OCI-LY1 (cell line): ENCODE measurements at regions not wholly inside any gene's neighbourhood (a gene's known extent, or its start where the extent isn't known, plus 50 kb on each side); places are given as distances from the start of the nearest gene placed in this dataset.

Source experiments
- H2AFZ ChIP-seq: fragments of 200-600 bp; sonication (generic), shearing (Covaris generic); 2 replicates; pipeline ENCODE4 v1.6.0; 2014; ENCODE audit warnings: antibody characterized with exemption, mild to moderate bottlenecking, low read length
- H3F3A ChIP-seq: fragments of 200-600 bp; sonication (generic), shearing (Covaris generic); 2 replicates; pipeline ENCODE4 v1.6.0; 2014; ENCODE audit warnings: mild to moderate bottlenecking, antibody characterized with exemption, low read length, moderate library complexity; ENCODE audit not compliant: insufficient read depth
- H3K27ac ChIP-seq: fragments of 200-600 bp; sonication (generic); 2 replicates; pipeline ENCODE4 v1.5.1; 2014; ENCODE audit warnings: low read length, mixed run types, mild to moderate bottlenecking, low read depth; ENCODE audit not compliant: poor library complexity, severe bottlenecking
- H3K27me3 ChIP-seq: fragments of 200-600 bp; sonication (generic); 2 replicates; pipeline ENCODE4 v1.6.0; 2014; ENCODE audit warnings: antibody characterized with exemption, mild to moderate bottlenecking, low read length, moderate library complexity; ENCODE audit not compliant: insufficient read depth
- H3K36me3 ChIP-seq: fragments of 200-600 bp; sonication (generic); 2 replicates; pipeline ENCODE4 v1.6.1; 2014; ENCODE audit warnings: mild to moderate bottlenecking, antibody characterized with exemption, low read length, moderate library complexity, mixed read lengths; ENCODE audit not compliant: insufficient read depth
- H3K4me1 ChIP-seq: fragments of 200-600 bp; sonication (generic); 2 replicates; pipeline ENCODE4 v1.5.1; 2014; ENCODE audit warnings: mild to moderate bottlenecking, low read length, moderate library complexity; ENCODE audit not compliant: insufficient read depth, severe bottlenecking
- H3K4me2 ChIP-seq: fragments of 200-600 bp; sonication (generic), shearing (Covaris generic); 2 replicates; pipeline ENCODE4 v1.6.1; 2014; ENCODE audit warnings: low read length
- H3K4me3 ChIP-seq: fragments of 200-600 bp; sonication (generic); 2 replicates; pipeline ENCODE4 v1.5.1; 2014; ENCODE audit warnings: low read length, low read depth, mild to moderate bottlenecking, mixed read lengths; ENCODE audit not compliant: poor library complexity, severe bottlenecking
- H3K79me2 ChIP-seq: fragments of 200-600 bp; shearing (Covaris generic); 2 replicates; pipeline ENCODE4 v1.6.1; 2016; ENCODE audit warnings: mixed run types, low read length, mixed read lengths; ENCODE audit not compliant: insufficient read depth
- H3K9ac ChIP-seq: fragments of 200-600 bp; sonication (generic), shearing (Covaris generic); 2 replicates; pipeline ENCODE4 v1.6.1; 2014; ENCODE audit warnings: mild to moderate bottlenecking, low read length, mixed read lengths
- H3K9me2 ChIP-seq: fragments of 200-600 bp; sonication (generic), shearing (Covaris generic); 2 replicates; pipeline ENCODE4 v1.6.1; 2014; ENCODE audit warnings: low read depth, mild to moderate bottlenecking, low read length, mixed read lengths
- H3K9me3 ChIP-seq: fragments of 200-600 bp; shearing (Covaris generic); 2 replicates; pipeline ENCODE4 v1.6.1; 2014; ENCODE audit warnings: low read length, mixed read lengths
- H4K20me1 ChIP-seq: fragments of 200-600 bp; sonication (generic), shearing (Covaris generic); 2 replicates; pipeline ENCODE4 v1.6.0; 2016; ENCODE audit warnings: mild to moderate bottlenecking, low read length; ENCODE audit not compliant: insufficient read depth
- EZH2 ChIP-seq: fragments of 200-600 bp; sonication (generic), shearing (Covaris generic); IDR thresholded peaks from 2 replicates; pipeline ENCODE4 v1.8.0; 2017; ENCODE audit warnings: borderline replicate concordance, mixed run types, mild to moderate bottlenecking, antibody characterized with exemption, low read length, moderate library complexity, mixed read lengths
- TF ChIP-seq, protein P1 (sequence below): fragments of 200-600 bp; sonication (generic), shearing (Covaris generic); IDR thresholded peaks from 2 replicates; pipeline ENCODE4 v1.5.1; 2017; ENCODE audit warnings: mild to moderate bottlenecking, antibody characterized with exemption, low read length, moderate library complexity, mixed read lengths

DNA sequence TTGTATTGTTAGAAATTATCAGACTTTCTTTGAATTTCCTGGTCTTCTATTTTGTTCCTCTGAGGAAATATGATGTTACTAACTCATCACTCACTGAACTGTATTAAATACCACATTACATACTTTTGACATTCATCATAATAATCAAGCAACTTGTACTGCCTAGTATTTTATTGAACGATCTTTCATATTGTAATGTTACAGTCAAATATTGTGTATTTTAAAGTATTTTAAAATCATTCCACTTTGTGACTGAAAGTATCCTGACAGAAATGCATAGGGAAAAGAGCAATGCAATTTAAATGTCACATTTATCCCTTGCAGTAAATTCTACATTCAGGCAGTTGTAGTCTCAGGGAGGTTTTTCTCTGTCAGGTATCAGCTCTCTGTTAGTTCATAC lies 1557.4 kb downstream of the CDH8 start:
- TF ChIP-seq EZH2 = no peak
- TF ChIP-seq, protein P1, sequence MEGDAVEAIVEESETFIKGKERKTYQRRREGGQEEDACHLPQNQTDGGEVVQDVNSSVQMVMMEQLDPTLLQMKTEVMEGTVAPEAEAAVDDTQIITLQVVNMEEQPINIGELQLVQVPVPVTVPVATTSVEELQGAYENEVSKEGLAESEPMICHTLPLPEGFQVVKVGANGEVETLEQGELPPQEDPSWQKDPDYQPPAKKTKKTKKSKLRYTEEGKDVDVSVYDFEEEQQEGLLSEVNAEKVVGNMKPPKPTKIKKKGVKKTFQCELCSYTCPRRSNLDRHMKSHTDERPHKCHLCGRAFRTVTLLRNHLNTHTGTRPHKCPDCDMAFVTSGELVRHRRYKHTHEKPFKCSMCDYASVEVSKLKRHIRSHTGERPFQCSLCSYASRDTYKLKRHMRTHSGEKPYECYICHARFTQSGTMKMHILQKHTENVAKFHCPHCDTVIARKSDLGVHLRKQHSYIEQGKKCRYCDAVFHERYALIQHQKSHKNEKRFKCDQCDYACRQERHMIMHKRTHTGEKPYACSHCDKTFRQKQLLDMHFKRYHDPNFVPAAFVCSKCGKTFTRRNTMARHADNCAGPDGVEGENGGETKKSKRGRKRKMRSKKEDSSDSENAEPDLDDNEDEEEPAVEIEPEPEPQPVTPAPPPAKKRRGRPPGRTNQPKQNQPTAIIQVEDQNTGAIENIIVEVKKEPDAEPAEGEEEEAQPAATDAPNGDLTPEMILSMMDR = no peak
- no peaks in the 10 kb centered on the region for H3K27me3 ChIP-seq
- no peak overlapping the region for H3K9ac ChIP-seq
- H3F3A ChIP-seq = no peaks in the 10 kb centered on the region
- no peaks in the 10 kb centered on the region for H3K4me1 ChIP-seq
- no peaks in the 10 kb centered on the region for H3K9me3 ChIP-seq
- H3K79me2 ChIP-seq = no peaks in the 10 kb centered on the region
- H4K20me1 ChIP-seq = no peaks in the 10 kb centered on the region
- no peak overlapping the region for H3K4me3 ChIP-seq
- no peaks in the 10 kb centered on the region for H3K36me3 ChIP-seq
- no peaks in the 10 kb centered on the region for H3K9me2 ChIP-seq
- H2AFZ ChIP-seq = no peak overlapping the region
- H3K27ac ChIP-seq = no peak overlapping the region
- H3K4me2 ChIP-seq = no peak overlapping the region

DNA sequence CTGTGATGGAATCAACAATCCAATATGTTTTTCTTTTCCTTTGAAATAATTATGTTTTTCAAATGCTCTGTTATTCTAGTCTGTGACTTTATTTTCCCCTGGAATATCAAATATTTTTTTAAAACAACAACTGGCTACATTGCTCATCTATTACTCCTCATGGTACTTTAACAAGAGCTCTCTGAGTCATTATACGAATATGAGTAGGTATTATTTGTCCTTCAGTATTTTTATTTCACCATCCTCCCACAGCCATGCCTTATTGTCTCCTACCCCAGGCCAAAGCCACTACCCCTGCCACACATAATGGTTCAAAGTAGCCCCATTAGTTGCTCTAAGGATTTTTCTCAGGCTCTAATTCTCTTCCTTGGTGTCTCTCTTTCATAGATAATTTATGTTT lies 1572.3 kb downstream of the CDH8 start:
- Histone ChIP-seq H3F3A (no peaks in the 10 kb centered on the region), H4K20me1 (no peaks in the 10 kb centered on the region), H3K27ac (no peak overlapping the region), H3K79me2 (no peaks in the 10 kb centered on the region), H3K4me3 (no peak overlapping the region), H2AFZ (no peak overlapping the region), H3K9ac (no peak overlapping the region), H3K27me3 (no peaks in the 10 kb centered on the region), H3K4me2 (no peak overlapping the region), H3K4me1 (no peaks in the 10 kb centered on the region), H3K36me3 (no peaks in the 10 kb centered on the region), H3K9me2 (no peaks in the 10 kb centered on the region), H3K9me3 (no peaks in the 10 kb centered on the region)
- TF ChIP-seq EZH2 = no peak
- TF ChIP-seq, protein P1 = no peak

DNA sequence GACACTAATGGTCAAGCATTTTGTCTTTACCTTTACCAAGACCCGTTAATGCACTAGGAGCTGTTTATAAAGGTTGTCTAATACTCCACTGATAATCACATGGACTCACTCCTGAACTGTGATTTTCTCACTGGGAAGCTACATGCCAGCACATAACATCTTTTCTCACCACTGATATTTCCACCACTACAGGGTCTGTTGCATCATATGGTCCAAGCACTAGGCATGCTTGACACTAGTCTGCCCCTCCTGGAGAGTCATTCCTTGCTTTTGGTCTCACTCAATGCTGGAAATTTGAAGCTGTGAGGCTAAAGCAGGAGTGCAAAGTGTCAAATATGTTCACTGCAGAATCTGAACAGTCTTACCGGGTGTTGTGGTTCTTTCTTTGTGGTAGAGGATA lies 1576.8 kb downstream of the CDH8 start:
- Histone ChIP-seq H3K4me1 (no peaks in the 10 kb centered on the region), H4K20me1 (no peaks in the 10 kb centered on the region), H3K9me2 (no peaks in the 10 kb centered on the region), H3K79me2 (no peaks in the 10 kb centered on the region), H3F3A (no peaks in the 10 kb centered on the region), H3K9ac (no peak overlapping the region), H2AFZ (no peak overlapping the region), H3K27me3 (no peaks in the 10 kb centered on the region), H3K4me3 (no peak overlapping the region), H3K27ac (no peak overlapping the region), H3K9me3 (no peaks in the 10 kb centered on the region), H3K4me2 (no peak overlapping the region), H3K36me3 (no peaks in the 10 kb centered on the region)
- TF ChIP-seq EZH2 = no peak
- TF ChIP-seq, protein P1 = no peak
